A549 (cell line): ENCODE measurements at regions not wholly inside any gene's neighbourhood (a gene's known extent, or its start where the extent isn't known, plus 50 kb on each side); places are given as distances from the start of the nearest gene placed in this dataset.

Experiments
- EP300 ChIP-seq, 2 experiments: fragments of >200 bp; sonication (Bioruptor Twin); formaldehyde crosslinking; IDR thresholded peaks; 2 replicates in 1 of 2; 3 replicates in 1 of 2; pipeline ENCODE4 v1.6.1; 2016 to 2017
- FOSB ChIP-seq: fragments of 250-450 bp; sonication (Bioruptor Pico); IDR thresholded peaks from 2 replicates; pipeline ENCODE4 v1.5.0; 2020; ENCODE audit warnings: mild to moderate bottlenecking, moderate library complexity
- KDM5A ChIP-seq: fragments of 200-600 bp; sonication (generic); IDR thresholded peaks from 2 replicates; pipeline ENCODE4 v1.6.1; 2016; ENCODE audit warnings: antibody characterized with exemption, mild to moderate bottlenecking
- POLR2A ChIP-seq: IDR thresholded peaks from 2 replicates; pipeline ENCODE4 v1.6.1; 2012; ENCODE audit warnings: mild to moderate bottlenecking, low read length
- RCOR1 ChIP-seq: fragments of 150-350 bp; IDR thresholded peaks from 2 replicates; pipeline ENCODE4 v1.6.1; 2014; ENCODE audit warnings: antibody characterized with exemption, low read length, low read depth
- REST ChIP-seq: fragments of 200-600 bp; sonication (generic); IDR thresholded peaks from 2 replicates; pipeline ENCODE4 v1.6.1; 2016; ENCODE audit warnings: antibody characterized with exemption, mild to moderate bottlenecking, moderate library complexity
- TF ChIP-seq, protein P1 (sequence below): fragments of >200 bp; sonication (Bioruptor Twin); formaldehyde crosslinking; IDR thresholded peaks from 3 replicates; pipeline ENCODE4 v1.5.1; 2016

DNA sequence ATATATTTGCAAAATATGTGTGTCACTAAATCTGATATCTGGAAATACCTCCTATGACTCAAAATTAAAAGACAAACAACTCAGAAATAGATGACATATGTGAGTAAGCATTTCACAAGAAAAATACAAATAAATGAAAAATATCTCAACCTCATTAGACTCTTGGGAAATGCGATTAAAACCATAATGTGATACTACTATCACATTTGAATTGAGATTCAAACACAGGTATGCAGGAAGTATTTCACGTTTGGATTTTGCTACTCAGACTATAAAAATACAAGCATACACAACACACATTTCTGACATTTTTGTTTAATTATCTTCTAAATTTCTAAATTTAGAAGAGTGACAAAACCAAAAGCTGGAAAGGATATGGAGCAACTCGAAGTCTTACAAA is 811.9 kb upstream of the LRRC4C start:
- TF ChIP-seq KDM5A (no peak), EP300 (IDR thresholded peaks at IDR 0.05) (no peak), REST (no peak), POLR2A (no peak), RCOR1 (no peak), FOSB (CRISPR knock-in tag) (no peak)
- TF ChIP-seq, protein P1, sequence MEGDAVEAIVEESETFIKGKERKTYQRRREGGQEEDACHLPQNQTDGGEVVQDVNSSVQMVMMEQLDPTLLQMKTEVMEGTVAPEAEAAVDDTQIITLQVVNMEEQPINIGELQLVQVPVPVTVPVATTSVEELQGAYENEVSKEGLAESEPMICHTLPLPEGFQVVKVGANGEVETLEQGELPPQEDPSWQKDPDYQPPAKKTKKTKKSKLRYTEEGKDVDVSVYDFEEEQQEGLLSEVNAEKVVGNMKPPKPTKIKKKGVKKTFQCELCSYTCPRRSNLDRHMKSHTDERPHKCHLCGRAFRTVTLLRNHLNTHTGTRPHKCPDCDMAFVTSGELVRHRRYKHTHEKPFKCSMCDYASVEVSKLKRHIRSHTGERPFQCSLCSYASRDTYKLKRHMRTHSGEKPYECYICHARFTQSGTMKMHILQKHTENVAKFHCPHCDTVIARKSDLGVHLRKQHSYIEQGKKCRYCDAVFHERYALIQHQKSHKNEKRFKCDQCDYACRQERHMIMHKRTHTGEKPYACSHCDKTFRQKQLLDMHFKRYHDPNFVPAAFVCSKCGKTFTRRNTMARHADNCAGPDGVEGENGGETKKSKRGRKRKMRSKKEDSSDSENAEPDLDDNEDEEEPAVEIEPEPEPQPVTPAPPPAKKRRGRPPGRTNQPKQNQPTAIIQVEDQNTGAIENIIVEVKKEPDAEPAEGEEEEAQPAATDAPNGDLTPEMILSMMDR, result no peak
